ENCODE measurements at regions not wholly inside any gene's neighbourhood (a gene's known extent, or its start where the extent isn't known, plus 50 kb on each side); places are given as distances from the start of the nearest gene placed in this dataset.

DNA sequence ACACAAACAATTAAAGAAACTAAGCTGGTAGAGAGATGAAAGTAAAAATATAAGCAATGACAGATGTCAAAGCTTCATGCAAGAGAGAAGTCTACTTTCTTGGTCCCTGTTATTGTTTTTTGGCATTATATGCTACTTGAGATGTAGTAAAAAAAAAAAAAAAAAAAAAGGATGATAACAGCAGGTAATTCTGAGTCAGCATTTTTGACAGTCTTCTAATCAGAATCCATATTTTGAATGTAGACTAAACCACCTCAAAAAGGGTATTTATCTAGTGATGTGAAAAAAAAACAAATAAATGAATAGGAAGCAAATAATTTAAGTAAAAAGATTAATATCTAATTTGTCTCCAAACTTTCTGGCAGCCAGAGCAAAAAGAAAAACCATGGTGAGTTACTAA lies 422.2 kb upstream of the CPEB2 start:
- no peak overlapping the region for H3K27ac Mint-ChIP-seq
- H3K36me3 Mint-ChIP-seq (ENCODE audit: low read depth) = no peaks in the 10 kb centered on the region
- Histone ChIP-seq H3K36me3 (ENCODE audit: insufficient read depth) (no peaks in the 10 kb centered on the region), H4K20me1 (replicated peaks; ENCODE audit: insufficient read depth) (no peaks in the 10 kb centered on the region), H3K4me1 (ENCODE audit: insufficient read depth) (no peaks in the 10 kb centered on the region), H3K4me3 (no peak overlapping the region), H3K79me2 (replicated peaks; ENCODE audit: insufficient read depth) (no peaks in the 10 kb centered on the region), H3K9me2 (ENCODE audit: insufficient read depth) (no peaks in the 10 kb centered on the region), H3K27ac (ENCODE audit: low read depth) (no peak overlapping the region), H2AFZ (no peak overlapping the region), H3K4me2 (no peak overlapping the region), H3K27me3 (ENCODE audit: insufficient read depth) (no peaks in the 10 kb centered on the region), H3F3A (replicated peaks; ENCODE audit: low read depth) (no peaks in the 10 kb centered on the region)
- DNase-seq (ENCODE audit: low spot score) = no peak
- ATAC-seq = no peak
- no peaks in the 10 kb centered on the region for H3K27me3 Mint-ChIP-seq (ENCODE audit: insufficient read depth, low read depth, poor library complexity)
- H3K4me3 Mint-ChIP-seq = no peak overlapping the region
- TF ChIP-seq, protein P1, sequence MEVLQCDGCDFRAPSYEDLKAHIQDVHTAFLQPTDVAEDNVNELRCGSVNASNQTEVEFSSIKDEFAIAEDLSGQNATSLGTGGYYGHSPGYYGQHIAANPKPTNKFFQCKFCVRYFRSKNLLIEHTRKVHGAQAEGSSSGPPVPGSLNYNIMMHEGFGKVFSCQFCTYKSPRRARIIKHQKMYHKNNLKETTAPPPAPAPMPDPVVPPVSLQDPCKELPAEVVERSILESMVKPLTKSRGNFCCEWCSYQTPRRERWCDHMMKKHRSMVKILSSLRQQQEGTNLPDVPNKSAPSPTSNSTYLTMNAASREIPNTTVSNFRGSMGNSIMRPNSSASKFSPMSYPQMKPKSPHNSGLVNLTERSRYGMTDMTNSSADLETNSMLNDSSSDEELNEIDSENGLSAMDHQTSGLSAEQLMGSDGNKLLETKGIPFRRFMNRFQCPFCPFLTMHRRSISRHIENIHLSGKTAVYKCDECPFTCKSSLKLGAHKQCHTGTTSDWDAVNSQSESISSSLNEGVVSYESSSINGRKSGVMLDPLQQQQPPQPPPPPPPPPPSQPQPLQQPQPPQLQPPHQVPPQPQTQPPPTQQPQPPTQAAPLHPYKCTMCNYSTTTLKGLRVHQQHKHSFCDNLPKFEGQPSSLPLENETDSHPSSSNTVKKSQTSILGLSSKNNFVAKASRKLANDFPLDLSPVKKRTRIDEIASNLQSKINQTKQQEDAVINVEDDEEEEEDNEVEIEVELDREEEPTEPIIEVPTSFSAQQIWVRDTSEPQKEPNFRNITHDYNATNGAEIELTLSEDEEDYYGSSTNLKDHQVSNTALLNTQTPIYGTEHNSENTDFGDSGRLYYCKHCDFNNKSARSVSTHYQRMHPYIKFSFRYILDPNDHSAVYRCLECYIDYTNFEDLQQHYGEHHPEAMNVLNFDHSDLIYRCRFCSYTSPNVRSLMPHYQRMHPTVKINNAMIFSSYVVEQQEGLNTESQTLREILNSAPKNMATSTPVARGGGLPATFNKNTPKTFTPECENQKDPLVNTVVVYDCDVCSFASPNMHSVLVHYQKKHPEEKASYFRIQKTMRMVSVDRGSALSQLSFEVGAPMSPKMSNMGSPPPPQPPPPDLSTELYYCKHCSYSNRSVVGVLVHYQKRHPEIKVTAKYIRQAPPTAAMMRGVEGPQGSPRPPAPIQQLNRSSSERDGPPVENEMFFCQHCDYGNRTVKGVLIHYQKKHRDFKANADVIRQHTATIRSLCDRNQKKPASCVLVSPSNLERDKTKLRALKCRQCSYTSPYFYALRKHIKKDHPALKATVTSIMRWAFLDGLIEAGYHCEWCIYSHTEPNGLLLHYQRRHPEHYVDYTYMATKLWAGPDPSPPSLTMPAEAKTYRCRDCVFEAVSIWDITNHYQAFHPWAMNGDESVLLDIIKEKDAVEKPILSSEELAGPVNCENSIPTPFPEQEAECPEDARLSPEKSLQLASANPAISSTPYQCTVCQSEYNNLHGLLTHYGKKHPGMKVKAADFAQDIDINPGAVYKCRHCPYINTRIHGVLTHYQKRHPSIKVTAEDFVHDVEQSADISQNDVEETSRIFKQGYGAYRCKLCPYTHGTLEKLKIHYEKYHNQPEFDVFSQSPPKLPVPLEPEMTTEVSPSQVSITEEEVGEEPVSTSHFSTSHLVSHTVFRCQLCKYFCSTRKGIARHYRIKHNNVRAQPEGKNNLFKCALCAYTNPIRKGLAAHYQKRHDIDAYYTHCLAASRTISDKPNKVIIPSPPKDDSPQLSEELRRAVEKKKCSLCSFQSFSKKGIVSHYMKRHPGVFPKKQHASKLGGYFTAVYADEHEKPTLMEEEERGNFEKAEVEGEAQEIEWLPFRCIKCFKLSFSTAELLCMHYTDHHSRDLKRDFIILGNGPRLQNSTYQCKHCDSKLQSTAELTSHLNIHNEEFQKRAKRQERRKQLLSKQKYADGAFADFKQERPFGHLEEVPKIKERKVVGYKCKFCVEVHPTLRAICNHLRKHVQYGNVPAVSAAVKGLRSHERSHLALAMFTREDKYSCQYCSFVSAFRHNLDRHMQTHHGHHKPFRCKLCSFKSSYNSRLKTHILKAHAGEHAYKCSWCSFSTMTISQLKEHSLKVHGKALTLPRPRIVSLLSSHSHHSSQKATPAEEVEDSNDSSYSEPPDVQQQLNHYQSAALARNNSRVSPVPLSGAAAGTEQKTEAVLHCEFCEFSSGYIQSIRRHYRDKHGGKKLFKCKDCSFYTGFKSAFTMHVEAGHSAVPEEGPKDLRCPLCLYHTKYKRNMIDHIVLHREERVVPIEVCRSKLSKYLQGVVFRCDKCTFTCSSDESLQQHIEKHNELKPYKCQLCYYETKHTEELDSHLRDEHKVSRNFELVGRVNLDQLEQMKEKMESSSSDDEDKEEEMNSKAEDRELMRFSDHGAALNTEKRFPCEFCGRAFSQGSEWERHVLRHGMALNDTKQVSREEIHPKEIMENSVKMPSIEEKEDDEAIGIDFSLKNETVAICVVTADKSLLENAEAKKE (CRISPR knock-in tag; IDR thresholded peaks at IDR 0.05) = no peak
- TF ChIP-seq ZNF331 (CRISPR knock-in tag; IDR thresholded peaks at IDR 0.05; ENCODE audit: low read depth) (no peak), EZH2phosphoT487 (IDR thresholded peaks at IDR 0.05; ENCODE audit: unreplicated experiment) (no peak), EZH2 (IDR thresholded peaks at IDR 0.05; ENCODE audit: low read depth, unreplicated experiment) (no peak), JUNB (IDR thresholded peaks at IDR 0.05; ENCODE audit: unreplicated experiment) (no peak), POLR2AphosphoS5 (IDR thresholded peaks at IDR 0.05; ENCODE audit: low read depth) (no peak), CREB1 (CRISPR knock-in tag; IDR thresholded peaks at IDR 0.05; ENCODE audit: low read depth) (no peak), ZNF114 (CRISPR knock-in tag; IDR thresholded peaks at IDR 0.05) (no peak), NANOG (IDR thresholded peaks at IDR 0.05; ENCODE audit: borderline replicate concordance) (no peak), STAT1 (IDR thresholded peaks at IDR 0.05; ENCODE audit: unreplicated experiment) (no peak)
- TF ChIP-seq, protein P2, sequence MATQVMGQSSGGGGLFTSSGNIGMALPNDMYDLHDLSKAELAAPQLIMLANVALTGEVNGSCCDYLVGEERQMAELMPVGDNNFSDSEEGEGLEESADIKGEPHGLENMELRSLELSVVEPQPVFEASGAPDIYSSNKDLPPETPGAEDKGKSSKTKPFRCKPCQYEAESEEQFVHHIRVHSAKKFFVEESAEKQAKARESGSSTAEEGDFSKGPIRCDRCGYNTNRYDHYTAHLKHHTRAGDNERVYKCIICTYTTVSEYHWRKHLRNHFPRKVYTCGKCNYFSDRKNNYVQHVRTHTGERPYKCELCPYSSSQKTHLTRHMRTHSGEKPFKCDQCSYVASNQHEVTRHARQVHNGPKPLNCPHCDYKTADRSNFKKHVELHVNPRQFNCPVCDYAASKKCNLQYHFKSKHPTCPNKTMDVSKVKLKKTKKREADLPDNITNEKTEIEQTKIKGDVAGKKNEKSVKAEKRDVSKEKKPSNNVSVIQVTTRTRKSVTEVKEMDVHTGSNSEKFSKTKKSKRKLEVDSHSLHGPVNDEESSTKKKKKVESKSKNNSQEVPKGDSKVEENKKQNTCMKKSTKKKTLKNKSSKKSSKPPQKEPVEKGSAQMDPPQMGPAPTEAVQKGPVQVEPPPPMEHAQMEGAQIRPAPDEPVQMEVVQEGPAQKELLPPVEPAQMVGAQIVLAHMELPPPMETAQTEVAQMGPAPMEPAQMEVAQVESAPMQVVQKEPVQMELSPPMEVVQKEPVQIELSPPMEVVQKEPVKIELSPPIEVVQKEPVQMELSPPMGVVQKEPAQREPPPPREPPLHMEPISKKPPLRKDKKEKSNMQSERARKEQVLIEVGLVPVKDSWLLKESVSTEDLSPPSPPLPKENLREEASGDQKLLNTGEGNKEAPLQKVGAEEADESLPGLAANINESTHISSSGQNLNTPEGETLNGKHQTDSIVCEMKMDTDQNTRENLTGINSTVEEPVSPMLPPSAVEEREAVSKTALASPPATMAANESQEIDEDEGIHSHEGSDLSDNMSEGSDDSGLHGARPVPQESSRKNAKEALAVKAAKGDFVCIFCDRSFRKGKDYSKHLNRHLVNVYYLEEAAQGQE (IDR thresholded peaks at IDR 0.05; ENCODE audit: unreplicated experiment) = no peak
- TF ChIP-seq, protein P3, sequence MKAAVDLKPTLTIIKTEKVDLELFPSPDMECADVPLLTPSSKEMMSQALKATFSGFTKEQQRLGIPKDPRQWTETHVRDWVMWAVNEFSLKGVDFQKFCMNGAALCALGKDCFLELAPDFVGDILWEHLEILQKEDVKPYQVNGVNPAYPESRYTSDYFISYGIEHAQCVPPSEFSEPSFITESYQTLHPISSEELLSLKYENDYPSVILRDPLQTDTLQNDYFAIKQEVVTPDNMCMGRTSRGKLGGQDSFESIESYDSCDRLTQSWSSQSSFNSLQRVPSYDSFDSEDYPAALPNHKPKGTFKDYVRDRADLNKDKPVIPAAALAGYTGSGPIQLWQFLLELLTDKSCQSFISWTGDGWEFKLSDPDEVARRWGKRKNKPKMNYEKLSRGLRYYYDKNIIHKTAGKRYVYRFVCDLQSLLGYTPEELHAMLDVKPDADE (IDR thresholded peaks at IDR 0.05) = no peak
- TF ChIP-seq, protein P4, sequence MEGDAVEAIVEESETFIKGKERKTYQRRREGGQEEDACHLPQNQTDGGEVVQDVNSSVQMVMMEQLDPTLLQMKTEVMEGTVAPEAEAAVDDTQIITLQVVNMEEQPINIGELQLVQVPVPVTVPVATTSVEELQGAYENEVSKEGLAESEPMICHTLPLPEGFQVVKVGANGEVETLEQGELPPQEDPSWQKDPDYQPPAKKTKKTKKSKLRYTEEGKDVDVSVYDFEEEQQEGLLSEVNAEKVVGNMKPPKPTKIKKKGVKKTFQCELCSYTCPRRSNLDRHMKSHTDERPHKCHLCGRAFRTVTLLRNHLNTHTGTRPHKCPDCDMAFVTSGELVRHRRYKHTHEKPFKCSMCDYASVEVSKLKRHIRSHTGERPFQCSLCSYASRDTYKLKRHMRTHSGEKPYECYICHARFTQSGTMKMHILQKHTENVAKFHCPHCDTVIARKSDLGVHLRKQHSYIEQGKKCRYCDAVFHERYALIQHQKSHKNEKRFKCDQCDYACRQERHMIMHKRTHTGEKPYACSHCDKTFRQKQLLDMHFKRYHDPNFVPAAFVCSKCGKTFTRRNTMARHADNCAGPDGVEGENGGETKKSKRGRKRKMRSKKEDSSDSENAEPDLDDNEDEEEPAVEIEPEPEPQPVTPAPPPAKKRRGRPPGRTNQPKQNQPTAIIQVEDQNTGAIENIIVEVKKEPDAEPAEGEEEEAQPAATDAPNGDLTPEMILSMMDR (conservative IDR thresholded peaks at IDR 0.05; ENCODE audit: low read depth in 2 of 2) = no peak
- H3K9me3 Mint-ChIP-seq = no peaks in the 10 kb centered on the region
- no peaks in the 10 kb centered on the region for H3K4me1 Mint-ChIP-seq

All from GM23338 (cell line).